Mesothelial cell of epicardium (in vitro differentiated cells): ENCODE measurements at regions not wholly inside any gene's neighbourhood (a gene's known extent, or its start where the extent isn't known, plus 50 kb on each side); places are given as distances from the start of the nearest gene placed in this dataset.

Source experiments
- DNase-seq, 2 experiments: peaks; one replicate each; pipeline ENCODE4 v3.0.0; 2021; ENCODE audit warnings: low spot score in 2 of 2; ENCODE audit not compliant: unreplicated experiment in 2 of 2
- H3K27ac Mint-ChIP-seq: 2 replicates; pipeline ENCODE4 v1.8.0; 2021; ENCODE audit warnings: mixed read lengths
- H3K27me3 Mint-ChIP-seq: 2 replicates; pipeline ENCODE4 v1.8.0; 2021; ENCODE audit warnings: low read depth, mixed read lengths
- H3K36me3 Mint-ChIP-seq: 2 replicates; pipeline ENCODE4 v1.8.0; 2021; ENCODE audit warnings: mixed read lengths
- H3K4me1 Mint-ChIP-seq: 2 replicates; pipeline ENCODE4 v1.8.0; 2021; ENCODE audit warnings: mixed read lengths
- H3K4me3 Mint-ChIP-seq: 2 replicates; pipeline ENCODE4 v1.8.0; 2021; ENCODE audit warnings: mild to moderate bottlenecking, moderate library complexity, mixed read lengths
- H3K9me3 Mint-ChIP-seq: 2 replicates; pipeline ENCODE4 v1.8.0; 2021; ENCODE audit warnings: mixed read lengths
- TF ChIP-seq, protein P1 (sequence below): fragments of 200-600 bp; sonication (generic); IDR thresholded peaks from one replicate; pipeline ENCODE4 v1.5.0; 2021; ENCODE audit warnings: antibody characterized with exemption; ENCODE audit not compliant: unreplicated experiment

GRCh38 chr15:46681901-46682300, 1035.4 kb upstream of the SEMA6D start:
- no peaks in the 10 kb centered on the region for H3K9me3 Mint-ChIP-seq
- DNase-seq = no peak
- H3K4me3 Mint-ChIP-seq = no peak overlapping the region
- TF ChIP-seq, protein P1, sequence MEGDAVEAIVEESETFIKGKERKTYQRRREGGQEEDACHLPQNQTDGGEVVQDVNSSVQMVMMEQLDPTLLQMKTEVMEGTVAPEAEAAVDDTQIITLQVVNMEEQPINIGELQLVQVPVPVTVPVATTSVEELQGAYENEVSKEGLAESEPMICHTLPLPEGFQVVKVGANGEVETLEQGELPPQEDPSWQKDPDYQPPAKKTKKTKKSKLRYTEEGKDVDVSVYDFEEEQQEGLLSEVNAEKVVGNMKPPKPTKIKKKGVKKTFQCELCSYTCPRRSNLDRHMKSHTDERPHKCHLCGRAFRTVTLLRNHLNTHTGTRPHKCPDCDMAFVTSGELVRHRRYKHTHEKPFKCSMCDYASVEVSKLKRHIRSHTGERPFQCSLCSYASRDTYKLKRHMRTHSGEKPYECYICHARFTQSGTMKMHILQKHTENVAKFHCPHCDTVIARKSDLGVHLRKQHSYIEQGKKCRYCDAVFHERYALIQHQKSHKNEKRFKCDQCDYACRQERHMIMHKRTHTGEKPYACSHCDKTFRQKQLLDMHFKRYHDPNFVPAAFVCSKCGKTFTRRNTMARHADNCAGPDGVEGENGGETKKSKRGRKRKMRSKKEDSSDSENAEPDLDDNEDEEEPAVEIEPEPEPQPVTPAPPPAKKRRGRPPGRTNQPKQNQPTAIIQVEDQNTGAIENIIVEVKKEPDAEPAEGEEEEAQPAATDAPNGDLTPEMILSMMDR = no peak
- H3K27me3 Mint-ChIP-seq = no peaks in the 10 kb centered on the region
- peak overlapping the region; percentile 19 for H3K27ac Mint-ChIP-seq
- H3K36me3 Mint-ChIP-seq = no peaks in the 10 kb centered on the region
- peaks cover 24% of the 10 kb centered on the region for H3K4me1 Mint-ChIP-seq

GRCh38 chr15:46682969-46683791, 1034.1 kb upstream of the SEMA6D start:
- Mint-ChIP-seq H3K36me3 (no peaks in the 10 kb centered on the region), H3K4me3 (no peak overlapping the region), H3K27me3 (no peaks in the 10 kb centered on the region), H3K27ac (no peak overlapping the region), H3K4me1 (peaks cover 28% of the 10 kb centered on the region), H3K9me3 (no peaks in the 10 kb centered on the region)
- TF ChIP-seq, protein P1 = no peak
- no peak for DNase-seq

- H3K36me3 Mint-ChIP-seq = no peaks in the 10 kb centered on the region
- DNase-seq = no peak
- no peaks in the 10 kb centered on the region for H3K27me3 Mint-ChIP-seq
- no peaks in the 10 kb centered on the region for H3K9me3 Mint-ChIP-seq
- H3K27ac Mint-ChIP-seq = no peak overlapping the region
- no peak overlapping the region for H3K4me3 Mint-ChIP-seq
- TF ChIP-seq, protein P1 = no peak
- H3K4me1 Mint-ChIP-seq = peaks cover 28% of the 10 kb centered on the region
Measured at GRCh38 chr15:46685096-46685495, 1032.2 kb upstream of the SEMA6D start.

DNA sequence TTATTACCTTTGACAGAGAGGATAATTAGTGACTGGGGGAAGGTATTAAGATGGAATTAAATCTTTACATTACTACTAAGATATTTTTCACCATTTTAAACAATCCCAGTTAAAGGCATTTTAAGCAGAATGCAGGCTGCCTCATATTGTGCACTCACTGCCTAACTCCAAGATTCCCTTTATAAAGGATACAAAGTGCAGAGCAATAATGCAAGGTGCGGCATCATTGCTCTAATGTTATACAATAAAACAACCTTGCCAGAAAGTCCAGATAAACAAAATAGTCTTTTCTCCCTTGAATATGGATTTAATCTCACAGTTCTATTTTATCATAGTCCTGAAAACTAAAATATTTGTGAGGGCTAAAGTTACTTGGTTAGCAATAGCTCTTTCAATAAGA, 1031.6 kb upstream of the SEMA6D start:
- H3K9me3 Mint-ChIP-seq = no peaks in the 10 kb centered on the region
- no peaks in the 10 kb centered on the region for H3K36me3 Mint-ChIP-seq
- H3K4me3 Mint-ChIP-seq = no peak overlapping the region
- no peaks in the 10 kb centered on the region for H3K27me3 Mint-ChIP-seq
- no peak for DNase-seq
- TF ChIP-seq, protein P1 = no peak
- peaks cover 25% of the 10 kb centered on the region for H3K4me1 Mint-ChIP-seq
- no peak overlapping the region for H3K27ac Mint-ChIP-seq

DNA sequence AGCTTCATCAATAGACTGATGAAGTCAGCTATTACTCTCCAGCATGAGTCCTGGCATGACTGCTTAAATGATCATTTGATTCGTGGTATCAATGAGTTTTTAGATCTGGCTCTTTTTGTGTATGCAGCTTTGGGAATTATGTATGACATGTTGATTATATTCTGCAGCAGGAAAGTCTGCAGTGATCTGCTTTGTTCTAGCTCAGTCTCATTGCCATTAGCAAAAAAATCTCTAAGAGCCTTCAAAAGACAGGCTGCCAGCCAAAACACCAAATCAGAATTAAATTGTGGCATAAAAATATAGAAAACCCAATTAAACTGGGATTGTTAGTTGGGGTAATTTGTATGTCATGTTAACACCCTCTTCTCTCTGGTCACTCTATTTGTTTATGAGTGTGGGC, 1021.0 kb upstream of the SEMA6D start:
- TF ChIP-seq, protein P1 = no peak
- Mint-ChIP-seq H3K4me1 (peaks cover 16% of the 10 kb centered on the region), H3K27ac (no peak overlapping the region), H3K4me3 (no peak overlapping the region), H3K27me3 (no peaks in the 10 kb centered on the region), H3K36me3 (no peaks in the 10 kb centered on the region), H3K9me3 (no peaks in the 10 kb centered on the region)
- no peak for DNase-seq
